GM12878 (cell line): ENCODE measurements at regions not wholly inside any gene's neighbourhood (a gene's known extent, or its start where the extent isn't known, plus 50 kb on each side); places are given as distances from the start of the nearest gene placed in this dataset.

Experiments used
- ATAC-seq: fragments of 200-7000 bp; cut with Tn5 transposase; 3 replicates; pipeline ENCODE4 v1.9.1; 2020; ENCODE audit warnings: mild to moderate bottlenecking, moderate library complexity
- BruUV-seq: library from RNA; stranded (reverse); fragments of 400-500 nt; replicated peaks from 2 replicates; lab custom pipeline; 2021; lab: Mats Ljungman, UMichigan
- CTCF ChIA-PET: fragments of 300-600 bp; sonication (Branson Sonifier 250); formaldehyde crosslinking; extraction: SDS; loops from one replicate; lab custom pipeline; 2021; ENCODE audit warnings: inconsistent platforms; lab: Yijun Ruan, JAX
- POLR2A ChIA-PET: fragments of 350-600 bp; formaldehyde crosslinking; extraction: SDS; loops from one replicate; lab custom pipeline; 2021; ENCODE audit warnings: inconsistent platforms; lab: Charles Lee
- RAD21 ChIA-PET: fragments of 300-600 bp; sonication (Branson Sonifier 250); formaldehyde crosslinking; loops from one replicate; lab custom pipeline; 2023; ENCODE audit warnings: antibody characterized with exemption; ENCODE audit not compliant: unreplicated experiment; lab: Charles Lee
- SMC1A ChIA-PET: fragments of 300-600 bp; sonication (Branson Sonifier 250); formaldehyde crosslinking; loops from one replicate; lab custom pipeline; 2023; ENCODE audit not compliant: unreplicated experiment, uncharacterized antibody; lab: Charles Lee
- DNase-seq: peaks from one replicate; pipeline ENCODE4 v3.0.0-alpha.2; 2011; ENCODE audit warnings: low read depth, low spot score
- FAIRE-seq: peaks from 3 replicates; lab custom pipeline; 2011; peaks lifted over from hg19 to GRCh38; lab: Jason Lieb, UNC
- H2AFZ ChIP-seq: 2 replicates; pipeline ENCODE4 v1.6.0; 2011; ENCODE audit warnings: low read depth, low read length, control low read depth; ENCODE audit not compliant: control insufficient read depth
- H3K27ac ChIP-seq: 2 replicates; pipeline ENCODE4 v1.5.1; 2011; ENCODE audit warnings: control low read depth; ENCODE audit not compliant: control insufficient read depth, insufficient read depth
- H3K27me3 ChIP-seq, 2 experiments: replicated peaks in 1 of 2; 2 replicates each; pipeline versions ENCODE4 v1.6.0 to v1.6.1; 2011; ENCODE audit warnings: low read length in 1 of 2; ENCODE audit not compliant: control insufficient read depth in 2 of 2, insufficient read depth in 2 of 2
- H3K36me3 ChIP-seq, 2 experiments: 2 replicates each; pipeline ENCODE4 v1.5.1; 2011; ENCODE audit warnings: low read length in 1 of 2; ENCODE audit not compliant: control insufficient read depth in 2 of 2, insufficient read depth in 2 of 2
- H3K4me1 ChIP-seq: 2 replicates; pipeline ENCODE4 v1.6.1; 2011; ENCODE audit warnings: mild to moderate bottlenecking, low read length, moderate library complexity, mixed read lengths; ENCODE audit not compliant: control insufficient read depth, insufficient read depth
- H3K4me2 ChIP-seq: 2 replicates; pipeline ENCODE4 v1.6.0; 2011; ENCODE audit warnings: control low read depth; ENCODE audit not compliant: control insufficient read depth, insufficient read depth
- H3K4me3 ChIP-seq: fragments of 200-600 bp; sonication (generic); 2 replicates; pipeline ENCODE4 v1.5.1; 2016
- H3K79me2 ChIP-seq: 2 replicates; pipeline ENCODE4 v1.6.0; 2011; ENCODE audit warnings: low read length; ENCODE audit not compliant: control insufficient read depth, insufficient read depth
- H3K9ac ChIP-seq: 2 replicates; pipeline ENCODE4 v1.8.0; 2011; ENCODE audit warnings: low read length, control low read depth, mixed read lengths; ENCODE audit not compliant: control insufficient read depth, insufficient read depth
- H3K9me3 ChIP-seq: replicated peaks from 3 replicates; pipeline ENCODE4 v1.5.1; 2011; ENCODE audit warnings: mild to moderate bottlenecking, low read length; ENCODE audit not compliant: control insufficient read depth, insufficient read depth
- H4K20me1 ChIP-seq: 2 replicates; pipeline ENCODE4 v1.6.0; 2011; ENCODE audit not compliant: control insufficient read depth, insufficient read depth
- BACH1 ChIP-seq: fragments of 450-650 bp; IDR thresholded peaks from 2 replicates; pipeline ENCODE4 v1.6.1; 2017; ENCODE audit warnings: mild to moderate bottlenecking, borderline replicate concordance
- BHLHE40 ChIP-seq, 2 experiments: fragments of 450-650 bp in 1 of 2; IDR thresholded peaks; 2 replicates each; pipeline ENCODE4 v1.6.1; 2011 to 2017; ENCODE audit warnings: low read depth in 2 of 2, borderline replicate concordance in 1 of 2, improper control_type of control experiment in 1 of 2, low read length in 1 of 2, mild to moderate bottlenecking in 1 of 2
- EP300 ChIP-seq, 2 experiments: fragments of 150-350 bp in 1 of 2; IDR thresholded peaks; 2 replicates each; pipeline ENCODE4 v1.6.1; 2011 to 2012; ENCODE audit warnings: low read depth in 2 of 2, low read length in 2 of 2, borderline replicate concordance in 1 of 2, improper control_type of control experiment in 1 of 2, inconsistent platforms in 1 of 2; ENCODE audit not compliant: control insufficient read depth in 1 of 2
- NRF1 ChIP-seq: conservative IDR thresholded peaks from 2 replicates; pipeline ENCODE4 v1.6.1; 2011; ENCODE audit warnings: mild to moderate bottlenecking, low read depth, low read length, improper control_type of control experiment
- PAX8 ChIP-seq: fragments of 450-650 bp; IDR thresholded peaks from 2 replicates; pipeline ENCODE4 v1.6.1; 2017; ENCODE audit warnings: mild to moderate bottlenecking, moderate library complexity
- POLR2A ChIP-seq: IDR thresholded peaks from 2 replicates; pipeline ENCODE4 v1.6.1; 2011; ENCODE audit warnings: low read depth, mild to moderate bottlenecking, low read length
- SMAD5 ChIP-seq: IDR thresholded peaks from 2 replicates; pipeline ENCODE4 v1.6.1; 2016; ENCODE audit warnings: antibody characterized with exemption, low read depth
- SMARCA5 ChIP-seq: fragments of 450-650 bp; IDR thresholded peaks from 2 replicates; pipeline ENCODE4 v1.6.1; 2017; ENCODE audit warnings: mild to moderate bottlenecking
- SPI1 ChIP-seq: IDR thresholded peaks from 2 replicates; pipeline ENCODE4 v1.6.1; 2011; ENCODE audit warnings: low read depth, mild to moderate bottlenecking, low read length, moderate library complexity, borderline replicate concordance; ENCODE audit not compliant: insufficient read depth
- STAT1 ChIP-seq: fragments of 450-650 bp; conservative IDR thresholded peaks from 2 replicates; pipeline ENCODE4 v1.6.1; 2014; ENCODE audit warnings: antibody characterized with exemption, mild to moderate bottlenecking
- ZBED1 ChIP-seq: IDR thresholded peaks from 2 replicates; pipeline ENCODE4 v1.6.1; 2016; ENCODE audit warnings: borderline replicate concordance
- WGBS: methylation state at CpG from one replicate; pipeline ENCODE4 v1.1.6; 2016; ENCODE audit warnings: low lambda C conversion rate; ENCODE audit not compliant: insufficient replicate concordance, insufficient coverage; ENCODE audit errors: missing lambda C conversion rate; 5-methylcytosine and 5-hydroxymethylcytosine counted together
- in situ Hi-C: fragments of 300-500 bp; cut with MboI; formaldehyde crosslinking; loops from 9 replicates; pipeline ENCODE4 v1.14.3; 2018; ENCODE audit warnings: mixed read lengths
- intact Hi-C: fragments of 100-400 bp; cut with micrococcal nuclease; formaldehyde crosslinking; loops from one replicate; pipeline ENCODE4 v1.14.2; 2022; ENCODE audit not compliant: unreplicated experiment
- TF ChIP-seq, protein P1 (sequence below): fragments of 150-350 bp; IDR thresholded peaks from 2 replicates; pipeline ENCODE4 v1.6.1; 2014; ENCODE audit warnings: mild to moderate bottlenecking, low read depth, low read length

DNA sequence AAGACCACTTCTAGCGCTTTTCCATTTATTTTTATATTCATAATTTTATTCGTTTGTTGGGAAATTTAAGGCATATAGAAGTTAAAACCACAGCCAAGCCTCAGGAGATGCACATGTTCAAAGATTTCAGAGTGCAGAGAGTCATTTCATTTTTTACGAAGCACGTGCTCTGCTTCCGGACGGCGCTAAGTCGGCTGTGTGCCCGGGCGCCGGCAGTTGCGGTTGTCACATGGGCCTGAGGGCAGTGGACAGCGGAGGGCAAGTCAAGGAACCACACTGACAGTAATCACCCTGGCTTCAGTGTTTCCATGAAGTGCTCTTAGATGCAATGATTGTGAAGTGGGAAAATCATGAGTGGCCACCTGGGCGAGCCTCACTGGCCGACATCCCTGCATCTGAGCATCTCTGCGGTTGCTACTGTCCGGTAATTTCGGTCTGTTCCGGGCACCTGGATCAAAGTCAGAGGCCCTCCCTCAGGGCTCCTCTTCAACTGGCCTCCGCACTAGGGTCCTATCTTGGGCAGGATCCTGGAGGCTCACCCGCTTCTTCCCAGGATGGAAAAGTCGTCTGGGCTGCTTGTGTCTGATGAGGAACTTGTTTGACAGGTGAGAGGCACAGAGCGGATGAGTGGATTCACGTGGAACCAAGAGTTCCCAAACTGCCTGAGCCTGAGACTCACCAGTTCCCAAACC is 90.8 kb downstream of the DACT2 start:
- H3K27ac ChIP-seq = no peak overlapping the region

More for the DNA sequence above, 90.8 kb downstream of the DACT2 start:
- Histone ChIP-seq H3K4me3 (no peak overlapping the region), H3K9ac (no peak overlapping the region), H3K4me2 (no peak overlapping the region), H3K9me3 (no peaks in the 10 kb centered on the region), H3K4me1 (no peaks in the 10 kb centered on the region), H3K27me3 (no peaks in the 10 kb centered on the region), H3K79me2 (no peaks in the 10 kb centered on the region), H2AFZ (no peak overlapping the region), H3K36me3 (no peaks in the 10 kb centered on the region), H4K20me1 (no peaks in the 10 kb centered on the region)
- ChIA-PET POLR2A (no interaction called here), SMC1A (no interaction called here), CTCF (no interaction called here), RAD21 (no interaction called here)
- BruUV-seq = no TSS peak
- no peak for ATAC-seq
- no peak for DNase-seq
- intact Hi-C loops = no loop called here
- no peak for TF ChIP-seq BACH1
- TF ChIP-seq PAX8 = no peak
- TF ChIP-seq STAT1 = no peak
- no peak for TF ChIP-seq SMARCA5
- no peak for TF ChIP-seq SPI1
- no peak for TF ChIP-seq BHLHE40 (IDR thresholded peaks at IDR 0.05; ENCODE audit: borderline replicate concordance in 1 of 2, low read depth in 2 of 2, low read length in 1 of 2)
- no peak for TF ChIP-seq POLR2A
- no peak for TF ChIP-seq ZBED1
- TF ChIP-seq EP300 (IDR thresholded peaks at IDR 0.05; ENCODE audit: borderline replicate concordance in 1 of 2, control insufficient read depth in 1 of 2, low read depth in 2 of 2, low read length in 2 of 2) = no peak
- no peak for TF ChIP-seq SMAD5
- no peak for TF ChIP-seq NRF1
- TF ChIP-seq, protein P1, sequence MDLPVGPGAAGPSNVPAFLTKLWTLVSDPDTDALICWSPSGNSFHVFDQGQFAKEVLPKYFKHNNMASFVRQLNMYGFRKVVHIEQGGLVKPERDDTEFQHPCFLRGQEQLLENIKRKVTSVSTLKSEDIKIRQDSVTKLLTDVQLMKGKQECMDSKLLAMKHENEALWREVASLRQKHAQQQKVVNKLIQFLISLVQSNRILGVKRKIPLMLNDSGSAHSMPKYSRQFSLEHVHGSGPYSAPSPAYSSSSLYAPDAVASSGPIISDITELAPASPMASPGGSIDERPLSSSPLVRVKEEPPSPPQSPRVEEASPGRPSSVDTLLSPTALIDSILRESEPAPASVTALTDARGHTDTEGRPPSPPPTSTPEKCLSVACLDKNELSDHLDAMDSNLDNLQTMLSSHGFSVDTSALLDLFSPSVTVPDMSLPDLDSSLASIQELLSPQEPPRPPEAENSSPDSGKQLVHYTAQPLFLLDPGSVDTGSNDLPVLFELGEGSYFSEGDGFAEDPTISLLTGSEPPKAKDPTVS = no peak
- in situ Hi-C loops = no loop called here
- WGBS = 73% methylated on average over 24 of the region's 24 CpGs
- no peak for FAIRE-seq
